MCF 10A (cell line): ENCODE measurements at regions not wholly inside any gene's neighbourhood (a gene's known extent, or its start where the extent isn't known, plus 50 kb on each side); places are given as distances from the start of the nearest gene placed in this dataset.
A peak's percentile ranks its signal among the peaks of the same experiment; 100 is the strongest.

ENCODE experiments used
- BruUV-seq: library from RNA; stranded (reverse); fragments of 400-500 nt; replicated peaks from 2 replicates; lab custom pipeline; 2021; lab: Mats Ljungman, UMichigan
- CTCF ChIA-PET: fragments of 300-600 bp; sonication (Branson Sonifier 250); formaldehyde crosslinking; extraction: SDS; loops from one replicate; lab custom pipeline; 2021; ENCODE audit warnings: antibody characterized with exemption, inconsistent platforms; lab: Yijun Ruan, JAX
- POLR2A ChIA-PET: fragments of 300-600, 350-650 bp; sonication (Branson Sonifier 250); formaldehyde crosslinking; extraction: SDS; loops from one replicate; lab custom pipeline; 2020; ENCODE audit warnings: antibody characterized with exemption, inconsistent platforms; lab: Yijun Ruan, JAX
- DNase-seq: peaks from one replicate; pipeline ENCODE4 v3.0.0-alpha.2; 2018; ENCODE audit not compliant: unreplicated experiment
- H3K27ac Mint-ChIP-seq: one replicate; pipeline ENCODE4 v1.8.0; 2022; ENCODE audit warnings: mild to moderate bottlenecking, low read depth, mixed read lengths; ENCODE audit not compliant: unreplicated experiment
- H3K27me3 Mint-ChIP-seq: one replicate; pipeline ENCODE4 v1.8.0; 2022; ENCODE audit warnings: mixed read lengths; ENCODE audit not compliant: insufficient read depth, unreplicated experiment
- H3K36me3 Mint-ChIP-seq: one replicate; pipeline ENCODE4 v1.8.0; 2022; ENCODE audit warnings: mild to moderate bottlenecking, moderate library complexity, mixed read lengths; ENCODE audit not compliant: insufficient read depth, unreplicated experiment
- H3K4me1 Mint-ChIP-seq: one replicate; pipeline ENCODE4 v1.8.0; 2022; ENCODE audit warnings: mixed read lengths; ENCODE audit not compliant: insufficient read depth, unreplicated experiment
- H3K4me3 Mint-ChIP-seq: one replicate; pipeline ENCODE4 v1.8.0; 2022; ENCODE audit warnings: mild to moderate bottlenecking, moderate library complexity, mixed read lengths; ENCODE audit not compliant: unreplicated experiment
- H3K9me3 Mint-ChIP-seq: one replicate; pipeline ENCODE4 v1.8.0; 2022; ENCODE audit warnings: mixed read lengths; ENCODE audit not compliant: unreplicated experiment
- CTCF ChIP-seq: fragments of 200-600 bp; IDR thresholded peaks from one replicate; pipeline ENCODE4 v1.8.0; 2022; ENCODE audit warnings: antibody characterized with exemption, mild to moderate bottlenecking; ENCODE audit not compliant: unreplicated experiment
- intact Hi-C: fragments of 100-400 bp; cut with micrococcal nuclease; formaldehyde crosslinking; loops from 2 replicates; pipeline ENCODE4 v1.14.1; 2022

- no TSS peak for BruUV-seq
- CTCF ChIA-PET: interaction anchor here (0.6 to 1.0 kb wide), 3 partner anchors 48 to 1634 kb away, joined by 3 to 4 read pairs (median 3); no protein-coding TSS in a partner anchor
- H3K27ac Mint-ChIP-seq: peak overlapping the region; percentile 96
- DNase-seq: peak; percentile 13
- POLR2A ChIA-PET: interaction anchor here (0.7 kb wide), 1 partner anchor 100 kb away, joined by 3 read pairs; no protein-coding TSS in a partner anchor
- no peaks in the 10 kb centered on the region for H3K9me3 Mint-ChIP-seq
- peak overlapping the region; percentile 38 for H3K4me3 Mint-ChIP-seq
- H3K4me1 Mint-ChIP-seq: peaks cover 23% of the 10 kb centered on the region
- intact Hi-C loops: loop anchor here (2.0 kb wide), 1 partner anchor 19 kb away; no protein-coding TSS in a partner anchor
- H3K27me3 Mint-ChIP-seq: no peaks in the 10 kb centered on the region
- no peaks in the 10 kb centered on the region for H3K36me3 Mint-ChIP-seq
- TF ChIP-seq CTCF: no peak
Observed at GRCh38 chr1:191174298-191174697, 696.6 kb upstream of the BRINP3 start.

GRCh38 chr1:191176131-191176530, 698.5 kb upstream of the BRINP3 start:
- ChIA-PET CTCF (no interaction called here), POLR2A (no interaction called here)
- no peak for DNase-seq
- Mint-ChIP-seq H3K36me3 (no peaks in the 10 kb centered on the region), H3K27me3 (no peaks in the 10 kb centered on the region), H3K9me3 (no peaks in the 10 kb centered on the region), H3K27ac (no peak overlapping the region), H3K4me1 (peaks cover 23% of the 10 kb centered on the region), H3K4me3 (no peak overlapping the region)
- TF ChIP-seq CTCF: no peak
- intact Hi-C loops: no loop called here
- no TSS peak for BruUV-seq

- peak; percentile 80 for DNase-seq
- TF ChIP-seq CTCF: no peak
- Mint-ChIP-seq H3K27me3 (no peaks in the 10 kb centered on the region), H3K9me3 (no peaks in the 10 kb centered on the region), H3K27ac (peak overlapping the region; percentile 42), H3K36me3 (no peaks in the 10 kb centered on the region), H3K4me1 (peaks cover 8% of the 10 kb centered on the region), H3K4me3 (no peak overlapping the region)
- ChIA-PET POLR2A (interaction anchor here (0.6 kb wide), 1 partner anchor 87 kb away, joined by 3 read pairs; no protein-coding TSS in a partner anchor), CTCF (interaction anchor here (0.6 kb wide), 1 partner anchor 99 kb away, joined by 4 read pairs; no protein-coding TSS in a partner anchor)
- intact Hi-C loops: no loop called here
- BruUV-seq: no TSS peak
Observed at GRCh38 chr1:191206513-191207207, 729.0 kb upstream of the BRINP3 start.

- no peaks in the 10 kb centered on the region for H3K27me3 Mint-ChIP-seq
- peaks cover 18% of the 10 kb centered on the region for H3K9me3 Mint-ChIP-seq
- CTCF ChIA-PET: no interaction called here
- intact Hi-C loops: no loop called here
- no TSS peak for BruUV-seq
- POLR2A ChIA-PET: no interaction called here
- no peak overlapping the region for H3K4me3 Mint-ChIP-seq
- no peak for DNase-seq
- no peak for TF ChIP-seq CTCF
- no peaks in the 10 kb centered on the region for H3K4me1 Mint-ChIP-seq
- H3K36me3 Mint-ChIP-seq: no peaks in the 10 kb centered on the region
- no peak overlapping the region for H3K27ac Mint-ChIP-seq
Observed at GRCh38 chr1:191222206-191222605, 744.5 kb upstream of the BRINP3 start.
